GM12892 (cell line): ENCODE measurements at regions not wholly inside any gene's neighbourhood (a gene's known extent, or its start where the extent isn't known, plus 50 kb on each side); places are given as distances from the start of the nearest gene placed in this dataset.

Experiments
- POLR2A ChIP-seq: IDR thresholded peaks from 2 replicates; pipeline ENCODE4 v1.6.1; 2011; ENCODE audit warnings: low read depth, low read length, control low read depth
- POLR2AphosphoS5 ChIP-seq: IDR thresholded peaks from 2 replicates; pipeline ENCODE4 v1.6.1; 2011; ENCODE audit warnings: low read depth, low read length, control low read depth

- TF ChIP-seq POLR2A: no peak
- TF ChIP-seq POLR2AphosphoS5: no peak
Measured at GRCh38 chr6:149153693-149154092, 163.8 kb upstream of the TAB2 start.
